Lower leg skin (tissue), 3 donors: ENCODE measurements at regions not wholly inside any gene's neighbourhood (a gene's known extent, or its start where the extent isn't known, plus 50 kb on each side); places are given as distances from the start of the nearest gene placed in this dataset.

Experiments
- CTCF ChIP-seq, 3 donors: fragments of 450-650 bp; IDR thresholded peaks; one replicate each; pipeline ENCODE4 v1.5.1; 2016; ENCODE audit warnings: antibody characterized with exemption in 3 of 3, mild to moderate bottlenecking in 3 of 3, moderate library complexity in 2 of 3
- POLR2A ChIP-seq, 2 donors: fragments of 450-650 bp; IDR thresholded peaks; one replicate each; pipeline ENCODE4 v1.6.1; 2016 to 2017; ENCODE audit warnings: antibody characterized with exemption in 2 of 2, mild to moderate bottlenecking in 1 of 2, moderate library complexity in 1 of 2

DNA sequence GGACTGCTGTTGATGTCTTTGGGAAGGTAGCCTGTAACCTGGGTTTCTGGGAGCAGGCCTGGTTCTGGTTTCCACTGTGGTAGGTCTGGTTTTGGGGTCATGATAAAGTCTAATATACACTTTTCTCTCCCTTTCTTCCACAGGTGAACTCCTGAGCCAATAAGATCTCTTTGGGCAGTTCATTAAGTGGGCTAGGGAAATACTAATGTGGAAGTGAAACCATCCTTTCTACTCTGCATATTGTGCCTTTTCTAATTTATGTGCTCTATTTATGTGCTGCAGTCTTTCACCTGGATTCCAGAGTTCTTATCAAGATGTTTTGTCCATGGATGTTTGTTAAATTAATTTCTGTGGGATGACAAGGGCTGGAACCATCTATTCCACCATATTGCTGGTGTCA lies 165.7 kb upstream of the PTPRK start:
- TF ChIP-seq CTCF (IDR thresholded peaks at IDR 0.05): no peak
- TF ChIP-seq POLR2A (IDR thresholded peaks at IDR 0.05): no peak
